IPS-NIHi7 (cell line): ENCODE measurements at regions not wholly inside any gene's neighbourhood (a gene's known extent, or its start where the extent isn't known, plus 50 kb on each side); places are given as distances from the start of the nearest gene placed in this dataset.
A peak's percentile ranks its signal among the peaks of the same experiment; 100 is the strongest.
"Not testable (repeated sequence)": the region's sequence is repeated elsewhere in the genome, so short reads cannot be mapped to it uniquely, and the experiment has no call there.

Experiments used
- DNase-seq: peaks from one replicate; pipeline ENCODE4 v3.0.0; 2012; ENCODE audit warnings: mixed read lengths; ENCODE audit errors: extremely low spot score

DNA sequence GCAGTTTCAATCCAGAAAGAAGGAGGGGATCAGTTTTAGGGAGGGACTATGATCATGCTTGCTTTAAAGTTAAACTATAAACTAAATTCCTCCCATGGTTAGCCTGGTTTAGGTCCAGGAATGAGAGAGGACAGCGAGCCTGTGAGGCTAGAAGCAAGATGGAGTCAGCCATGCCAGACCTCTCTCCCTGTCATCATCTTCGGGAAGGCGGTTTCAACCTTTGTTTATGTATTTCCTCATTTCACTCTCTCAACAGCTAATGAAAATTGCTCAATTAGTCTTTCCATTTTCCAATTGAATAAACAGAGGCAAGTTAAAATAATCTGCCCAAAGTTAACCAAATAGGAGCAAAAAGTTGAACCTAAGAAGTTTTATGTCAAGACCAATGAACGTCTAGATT lies 201.5 kb downstream of the KCNJ2 start:
- DNase-seq: no peak

DNA sequence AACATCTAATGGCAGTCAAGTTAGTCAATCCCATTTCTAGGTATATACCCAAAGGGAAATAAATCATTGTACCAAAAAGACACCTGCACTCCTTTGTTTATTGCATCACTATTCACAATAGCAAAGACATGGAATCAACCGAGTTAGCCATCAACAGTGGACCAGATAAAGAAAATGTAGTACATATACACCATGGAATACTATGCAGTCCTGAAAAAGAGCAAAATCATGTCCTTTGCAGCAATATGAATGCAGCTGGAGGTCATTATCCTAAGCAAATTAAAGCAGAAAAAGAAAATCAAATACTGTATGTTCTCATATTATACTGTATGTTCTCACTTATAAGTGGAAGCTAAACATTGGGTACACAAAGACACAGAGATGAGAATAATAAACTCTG lies 204.0 kb downstream of the KCNJ2 start:
- no peak for DNase-seq

GRCh38 chr17:70374496-70374895 lies 205.2 kb downstream of the KCNJ2 start:
- no peak for DNase-seq

DNA sequence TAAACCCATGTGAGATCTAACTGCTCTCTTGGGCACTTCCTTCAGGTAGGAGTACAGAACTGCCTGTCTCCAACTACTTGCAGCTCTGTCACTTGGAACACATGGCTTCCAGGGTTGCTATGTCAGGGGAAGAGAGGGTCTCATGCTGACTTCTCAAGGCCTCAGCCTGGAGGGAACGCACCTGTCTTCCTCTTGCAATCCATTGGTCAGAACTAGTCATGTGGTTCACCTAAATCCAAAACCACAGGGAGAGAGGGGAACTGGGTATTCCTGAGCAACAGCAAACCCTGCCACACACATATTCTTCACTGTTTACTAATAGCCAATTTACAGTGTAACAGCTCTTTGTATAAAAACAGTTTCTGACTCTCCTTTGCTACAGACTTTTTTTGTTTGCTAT lies 206.1 kb downstream of the KCNJ2 start:
- peak; percentile 15 for DNase-seq

DNA sequence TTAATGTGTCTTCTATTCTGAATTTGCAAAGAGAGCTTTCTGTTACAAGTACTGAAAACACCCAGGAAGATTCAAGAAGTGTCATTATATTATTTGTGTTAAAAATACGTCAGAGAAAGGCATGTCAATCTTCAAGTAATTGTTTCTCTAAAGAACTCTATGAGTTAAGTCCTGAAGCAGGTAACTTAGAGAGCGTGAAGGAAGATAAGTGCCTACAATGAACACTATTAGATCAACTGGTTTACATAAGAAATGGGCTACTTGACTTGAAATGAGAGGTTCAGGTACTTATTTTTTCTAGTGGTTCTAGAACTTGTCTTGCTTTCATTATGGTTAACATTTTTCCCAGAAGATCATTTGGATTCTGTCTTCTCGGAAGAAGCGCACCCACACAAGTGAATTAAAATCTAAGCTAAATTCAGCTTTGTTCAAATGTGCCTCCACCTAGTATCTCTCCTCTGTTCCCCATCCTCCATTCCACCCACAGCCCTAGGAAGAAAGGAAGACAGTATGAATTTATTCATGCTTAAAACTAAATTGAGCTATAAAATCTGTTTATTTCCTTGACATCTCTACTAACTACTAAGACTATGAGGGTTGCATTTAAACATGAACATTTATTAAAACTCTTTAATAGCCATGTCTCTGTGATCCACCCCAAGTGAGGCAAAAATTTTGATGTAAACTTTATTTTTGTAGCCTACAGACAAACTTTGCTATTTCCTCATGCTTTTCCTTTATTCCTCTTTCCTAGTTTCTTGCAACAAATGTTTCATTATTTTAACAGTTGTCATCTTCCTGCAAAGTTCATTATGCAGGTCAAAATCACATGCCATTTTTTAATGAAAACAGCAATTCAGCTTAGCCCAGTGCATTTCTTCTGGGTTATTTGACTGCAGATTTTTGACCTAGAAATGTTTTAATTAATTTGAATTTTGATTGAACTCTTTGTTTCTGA lies 206.8 kb downstream of the KCNJ2 start:
- no peak for DNase-seq

DNA sequence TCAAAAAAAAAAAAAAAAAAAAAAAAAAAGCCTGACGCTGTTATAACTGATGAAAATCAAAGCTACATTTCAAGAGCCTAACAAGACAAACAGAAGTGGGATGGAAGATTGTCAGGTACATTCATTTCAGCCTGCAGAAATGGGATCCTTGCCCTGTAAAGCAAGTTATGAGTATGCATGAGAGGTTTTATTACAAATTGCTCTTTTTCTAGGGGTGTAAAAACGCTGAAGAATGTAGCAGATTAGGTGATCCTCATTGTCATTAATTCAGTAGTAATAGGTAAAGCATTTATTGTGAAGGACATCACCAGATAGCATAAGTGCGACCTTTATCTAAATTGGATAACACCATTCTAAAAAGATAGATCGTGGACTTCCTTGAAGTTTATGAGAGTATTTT lies 208.3 kb downstream of the KCNJ2 start:
- DNase-seq: no peak

- DNase-seq: no peak
These were observed 208.7 kb downstream of the KCNJ2 start for GRCh38 chr17:70378076-70378475.

GRCh38 chr17:70379945-70380344 lies 210.6 kb downstream of the KCNJ2 start:
- DNase-seq: no peak

DNA sequence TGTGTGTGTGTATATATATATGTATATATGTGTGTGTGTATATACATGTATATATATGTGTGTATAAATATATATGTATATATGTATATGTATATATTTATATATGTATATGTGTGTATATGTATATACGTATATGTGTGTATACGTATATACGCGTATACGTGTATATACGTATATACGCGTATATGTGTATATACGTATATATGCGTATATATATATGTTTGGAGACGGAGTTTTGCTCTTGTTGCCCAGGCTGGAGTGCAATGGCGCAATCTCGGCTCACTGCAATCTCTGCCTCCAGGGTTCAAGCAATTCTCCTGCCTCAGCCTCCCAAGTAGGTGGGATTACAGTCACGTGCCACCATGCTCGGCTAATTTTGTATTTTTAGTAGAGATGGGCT lies 212.6 kb downstream of the KCNJ2 start:
- DNase-seq: not testable (repeated sequence)

DNA sequence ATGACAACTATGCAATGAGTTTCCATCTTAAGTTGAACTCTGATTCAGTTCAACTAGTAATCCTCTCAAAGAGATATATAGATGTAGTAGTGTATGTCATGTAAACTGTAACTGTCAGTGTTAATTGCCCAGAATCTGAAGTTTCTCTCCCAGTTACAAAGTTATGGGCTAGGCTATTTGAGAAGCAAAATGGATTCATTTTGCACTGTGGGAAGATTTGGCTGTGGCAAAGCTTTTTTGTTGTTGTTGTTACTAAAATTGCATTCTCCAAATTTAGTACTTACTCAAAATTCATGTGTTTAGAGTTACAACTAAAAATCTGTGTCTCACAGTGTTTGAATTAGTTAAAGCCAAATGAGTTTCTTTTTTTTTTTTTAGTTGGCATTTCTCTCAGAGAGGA lies 219.0 kb downstream of the KCNJ2 start:
- DNase-seq: no peak

DNA sequence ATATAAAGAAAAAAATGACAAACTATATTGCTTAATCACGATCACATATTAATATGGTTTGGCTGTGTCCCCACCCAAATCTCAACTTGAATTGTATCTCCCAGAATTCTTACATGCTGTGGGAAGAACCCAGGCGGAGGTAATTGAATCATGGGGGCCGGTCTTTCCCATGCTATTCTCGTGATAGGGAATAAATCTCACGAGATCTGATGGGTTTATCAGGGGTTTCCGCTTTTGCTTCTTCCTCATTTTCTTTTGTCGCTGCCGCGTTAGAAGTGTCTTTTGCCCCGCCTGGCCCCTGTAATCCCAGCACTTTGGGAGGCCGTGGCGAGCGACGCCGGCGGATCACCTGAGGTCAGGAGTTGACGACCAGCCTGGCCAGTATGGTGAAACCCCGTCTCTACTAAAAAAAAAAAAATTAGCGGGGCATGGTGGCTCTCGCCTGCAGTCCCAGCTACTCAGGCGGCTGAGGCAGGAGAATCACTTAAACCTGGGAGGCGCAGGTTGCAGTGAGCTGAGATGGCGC lies 220.0 kb downstream of the KCNJ2 start:
- not testable (repeated sequence) for DNase-seq

DNA sequence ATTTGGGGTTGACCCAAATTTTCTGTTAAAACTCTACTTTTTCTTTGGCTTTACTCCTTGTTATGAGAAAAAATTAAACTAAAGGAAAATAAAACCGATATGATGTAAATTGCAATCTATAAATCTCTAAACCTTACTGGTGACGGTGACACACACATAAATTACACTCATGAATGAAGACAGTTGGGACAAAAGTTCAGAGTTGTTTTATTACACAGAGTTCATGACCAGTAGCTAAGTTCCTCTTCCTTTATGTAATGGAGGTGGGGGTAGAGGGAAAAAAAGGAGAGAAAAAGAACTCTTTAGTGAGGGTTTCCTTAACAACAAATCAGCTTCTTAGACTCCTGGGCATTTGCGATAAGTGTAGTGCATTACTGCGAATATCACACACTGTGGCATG lies 220.7 kb downstream of the KCNJ2 start:
- DNase-seq: no peak

DNA sequence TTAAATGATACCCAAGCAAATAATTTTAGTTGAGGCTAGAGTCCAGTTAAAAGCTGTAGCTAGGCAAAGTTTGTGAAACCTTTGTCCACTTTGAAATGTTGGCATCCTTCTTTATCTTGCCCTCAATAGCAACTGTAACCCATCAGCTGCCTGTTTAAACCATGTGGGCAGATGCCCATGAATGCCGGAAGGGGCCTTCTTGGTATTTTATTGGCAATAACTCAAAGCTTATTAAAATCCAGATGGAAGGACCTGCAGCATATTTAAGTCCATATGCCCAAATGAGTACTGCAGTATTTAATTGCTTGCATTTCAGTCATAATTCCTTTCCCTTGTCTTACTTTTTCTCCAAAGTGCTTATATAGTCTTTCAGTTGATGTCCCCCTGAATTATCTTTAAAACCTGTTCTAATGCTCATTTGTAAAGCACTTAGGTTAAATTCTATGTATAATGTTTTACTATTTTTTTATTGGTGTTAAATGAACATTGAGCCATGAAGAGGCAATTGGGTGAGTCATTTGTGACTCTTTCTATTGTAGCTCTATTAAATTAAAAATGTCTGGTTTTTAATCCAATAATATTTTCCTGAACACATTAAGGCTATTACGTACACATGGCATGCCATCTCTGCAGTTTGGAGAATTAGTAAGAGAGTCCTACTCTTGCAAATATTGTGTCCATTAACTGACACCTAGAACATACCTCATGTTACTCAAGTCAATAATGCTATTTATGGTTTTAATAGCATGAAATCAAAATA lies 225.3 kb downstream of the KCNJ2 start:
- no peak for DNase-seq

DNA sequence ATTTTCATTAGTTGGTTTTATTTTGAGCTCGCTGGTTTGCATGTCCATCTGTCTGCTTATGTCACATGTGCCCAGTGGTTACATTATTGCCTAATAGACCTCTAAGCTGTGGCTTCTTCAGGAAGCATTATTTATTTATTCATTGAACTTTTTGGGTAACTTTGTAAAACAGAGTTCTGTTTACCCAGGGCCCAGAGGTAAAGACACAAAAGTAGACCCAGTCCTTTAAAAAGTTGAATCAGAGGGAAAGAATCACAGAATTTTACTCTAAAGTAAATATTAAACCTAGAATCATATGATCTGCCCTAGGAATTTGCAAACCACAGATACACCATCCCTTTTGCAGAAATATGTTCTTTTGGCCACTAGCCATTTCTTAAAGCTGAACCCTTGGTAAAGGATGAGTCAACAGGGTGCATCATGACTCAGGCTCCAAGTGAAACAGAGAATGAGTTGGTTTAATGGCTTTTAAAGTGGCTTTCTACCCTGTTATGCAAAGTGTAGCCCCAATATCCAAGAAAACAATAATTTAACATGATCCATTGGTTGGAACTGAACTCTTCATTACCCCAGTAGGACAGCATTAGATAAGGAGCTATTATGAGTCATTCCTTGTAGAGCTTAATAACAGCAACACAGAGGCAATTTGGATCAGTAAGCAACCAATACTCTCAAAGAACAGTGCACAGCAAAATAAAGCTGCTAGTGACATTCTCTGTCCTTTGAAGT lies 236.3 kb downstream of the KCNJ2 start:
- no peak for DNase-seq

- DNase-seq: no peak
These were observed 238.2 kb downstream of the KCNJ2 start for GRCh38 chr17:70407506-70407905.

DNA sequence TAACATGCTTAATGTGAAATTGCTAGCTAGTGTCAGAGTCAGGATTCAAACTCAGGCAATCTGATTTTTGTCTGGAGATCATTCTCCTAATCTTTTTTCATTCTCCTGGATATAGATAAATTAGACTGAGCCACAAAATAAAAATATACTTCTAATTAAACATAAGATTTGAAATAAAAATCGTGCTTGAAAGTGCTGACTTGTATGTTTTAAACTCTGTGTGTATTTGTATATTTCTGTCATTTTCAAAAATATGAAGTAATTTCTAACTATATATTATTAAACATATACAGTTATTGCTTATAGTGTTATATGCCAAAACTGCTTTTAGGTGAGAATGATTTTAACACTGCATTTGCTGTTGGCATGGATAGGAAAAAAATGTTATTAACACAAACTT lies 239.4 kb downstream of the KCNJ2 start:
- DNase-seq: no peak

GRCh38 chr17:70414300-70414699 lies 245.0 kb downstream of the KCNJ2 start:
- DNase-seq: no peak

DNA sequence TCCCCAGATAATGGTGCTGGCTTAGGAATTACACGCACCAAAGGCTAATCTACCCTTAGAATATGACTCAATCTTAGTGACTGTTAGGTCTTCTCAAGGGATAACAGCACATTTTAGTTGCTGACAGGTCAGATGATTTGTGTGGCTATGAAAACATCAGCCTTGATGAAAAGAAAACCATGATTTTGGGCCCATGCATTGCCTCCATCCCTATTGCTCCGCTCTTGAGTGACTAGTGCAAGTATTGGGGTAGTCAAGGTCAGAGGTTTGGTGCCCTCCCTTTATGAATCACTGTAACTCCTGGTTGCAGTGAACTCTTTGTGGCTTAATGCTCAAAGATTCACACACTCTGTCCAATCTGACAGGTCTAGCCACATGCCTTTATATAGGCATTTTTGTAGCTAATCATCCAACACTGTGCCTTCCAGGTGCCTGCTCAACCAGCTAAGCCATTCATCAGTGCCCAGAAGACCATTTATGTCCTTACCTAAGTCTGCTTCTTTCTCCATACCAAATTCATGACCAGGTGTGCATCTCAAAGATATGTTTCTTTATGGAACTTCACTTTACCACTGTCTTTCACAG lies 251.6 kb downstream of the KCNJ2 start:
- no peak for DNase-seq

- DNase-seq: no peak
These were observed 253.5 kb downstream of the KCNJ2 start for GRCh38 chr17:70422862-70423261.

GRCh38 chr17:70423562-70423961 lies 254.2 kb downstream of the KCNJ2 start:
- no peak for DNase-seq

- DNase-seq: no peak
These were observed 257.4 kb downstream of the KCNJ2 start for GRCh38 chr17:70426752-70427151.
